PFSK-1 (cell line): ENCODE measurements at regions not wholly inside any gene's neighbourhood (a gene's known extent, or its start where the extent isn't known, plus 50 kb on each side); places are given as distances from the start of the nearest gene placed in this dataset.

Experiments used
- FOXP2 ChIP-seq: optimal IDR thresholded peaks from 2 replicates; pipeline ENCODE3; 2011; ENCODE audit warnings: borderline replicate concordance, control low read depth, inconsistent platforms; ENCODE audit not compliant: insufficient read depth; ENCODE audit errors: extremely low read length, extremely low read depth
- POLR2AphosphoS5 ChIP-seq: IDR thresholded peaks from 2 replicates; pipeline ENCODE4 v1.6.1; 2012; ENCODE audit warnings: low read depth, mild to moderate bottlenecking, control low read depth, low read length, moderate library complexity
- SIN3A ChIP-seq: IDR thresholded peaks from 2 replicates; pipeline ENCODE4 v1.6.1; 2012; ENCODE audit warnings: mild to moderate bottlenecking, low read length, moderate library complexity, borderline replicate concordance; ENCODE audit not compliant: insufficient read depth
- TAF1 ChIP-seq: IDR thresholded peaks from 2 replicates; pipeline ENCODE4 v1.6.1; 2012; ENCODE audit warnings: low read length, control low read depth, borderline replicate concordance; ENCODE audit not compliant: insufficient read depth
- TF ChIP-seq, protein P1 (sequence below), 2 experiments: IDR thresholded peaks; 2 replicates each; pipeline versions ENCODE4 v1.6.1 to v1.8.0; 2011 to 2012; ENCODE audit warnings: low read depth in 2 of 2, low read length in 2 of 2, control low read depth in 1 of 2, inconsistent platforms in 1 of 2, mild to moderate bottlenecking in 1 of 2, moderate library complexity in 1 of 2; ENCODE audit not compliant: insufficient read depth in 1 of 2

DNA sequence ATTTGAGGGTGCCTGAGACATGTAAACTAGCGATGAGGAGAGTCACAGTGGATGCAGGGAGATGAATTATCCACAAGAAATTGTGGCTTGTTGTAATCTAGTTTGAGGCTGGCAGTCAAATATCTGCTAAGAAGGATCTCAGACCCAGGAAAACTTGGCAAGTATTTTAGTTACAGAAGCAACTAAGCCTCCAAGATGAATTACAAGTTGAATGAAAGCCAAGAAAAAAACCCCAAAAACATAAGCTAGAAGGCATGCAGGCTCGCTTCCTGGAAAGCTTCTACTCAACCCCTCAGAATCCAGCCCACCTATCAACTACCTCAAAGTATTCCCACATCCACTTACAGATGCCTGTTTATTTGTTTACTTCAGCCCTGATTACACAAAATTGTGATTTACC lies 696.9 kb downstream of the MAT2B start:
- no peak for TF ChIP-seq FOXP2
- TF ChIP-seq SIN3A: no peak
- TF ChIP-seq, protein P1, sequence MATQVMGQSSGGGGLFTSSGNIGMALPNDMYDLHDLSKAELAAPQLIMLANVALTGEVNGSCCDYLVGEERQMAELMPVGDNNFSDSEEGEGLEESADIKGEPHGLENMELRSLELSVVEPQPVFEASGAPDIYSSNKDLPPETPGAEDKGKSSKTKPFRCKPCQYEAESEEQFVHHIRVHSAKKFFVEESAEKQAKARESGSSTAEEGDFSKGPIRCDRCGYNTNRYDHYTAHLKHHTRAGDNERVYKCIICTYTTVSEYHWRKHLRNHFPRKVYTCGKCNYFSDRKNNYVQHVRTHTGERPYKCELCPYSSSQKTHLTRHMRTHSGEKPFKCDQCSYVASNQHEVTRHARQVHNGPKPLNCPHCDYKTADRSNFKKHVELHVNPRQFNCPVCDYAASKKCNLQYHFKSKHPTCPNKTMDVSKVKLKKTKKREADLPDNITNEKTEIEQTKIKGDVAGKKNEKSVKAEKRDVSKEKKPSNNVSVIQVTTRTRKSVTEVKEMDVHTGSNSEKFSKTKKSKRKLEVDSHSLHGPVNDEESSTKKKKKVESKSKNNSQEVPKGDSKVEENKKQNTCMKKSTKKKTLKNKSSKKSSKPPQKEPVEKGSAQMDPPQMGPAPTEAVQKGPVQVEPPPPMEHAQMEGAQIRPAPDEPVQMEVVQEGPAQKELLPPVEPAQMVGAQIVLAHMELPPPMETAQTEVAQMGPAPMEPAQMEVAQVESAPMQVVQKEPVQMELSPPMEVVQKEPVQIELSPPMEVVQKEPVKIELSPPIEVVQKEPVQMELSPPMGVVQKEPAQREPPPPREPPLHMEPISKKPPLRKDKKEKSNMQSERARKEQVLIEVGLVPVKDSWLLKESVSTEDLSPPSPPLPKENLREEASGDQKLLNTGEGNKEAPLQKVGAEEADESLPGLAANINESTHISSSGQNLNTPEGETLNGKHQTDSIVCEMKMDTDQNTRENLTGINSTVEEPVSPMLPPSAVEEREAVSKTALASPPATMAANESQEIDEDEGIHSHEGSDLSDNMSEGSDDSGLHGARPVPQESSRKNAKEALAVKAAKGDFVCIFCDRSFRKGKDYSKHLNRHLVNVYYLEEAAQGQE (IDR thresholded peaks at IDR 0.05; ENCODE audit: insufficient read depth in 1 of 2, low read depth in 2 of 2, low read length in 2 of 2): no peak
- TF ChIP-seq POLR2AphosphoS5: no peak
- no peak for TF ChIP-seq TAF1

DNA sequence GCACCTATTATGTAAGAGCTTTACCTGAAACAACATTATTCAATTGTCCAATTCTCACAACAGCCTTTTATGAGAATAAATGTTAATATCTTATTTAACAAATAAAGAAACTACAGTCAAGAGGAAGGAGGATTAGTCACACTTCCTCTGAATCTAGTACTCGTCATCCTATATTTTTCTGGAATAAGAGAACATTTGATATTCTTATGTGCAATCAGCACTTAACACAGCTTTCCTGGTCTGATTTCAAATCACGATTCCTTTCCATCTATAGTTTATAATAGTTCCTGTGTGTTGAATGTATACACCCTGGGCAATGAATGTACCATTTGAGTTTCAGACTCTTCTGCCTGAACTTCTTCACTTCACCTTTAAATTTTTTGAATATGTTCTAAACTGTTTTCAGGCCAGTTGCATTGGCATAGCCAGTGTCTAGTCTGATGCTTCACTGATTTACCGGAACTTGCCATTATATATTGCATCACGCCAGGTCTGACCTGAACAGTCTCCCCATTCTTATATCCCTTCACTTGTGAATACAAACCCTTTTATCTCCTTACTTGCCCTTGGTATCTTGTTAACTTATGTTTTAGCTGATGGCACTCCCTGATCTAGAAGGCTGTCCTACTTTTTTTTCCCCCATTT lies 698.3 kb downstream of the MAT2B start:
- TF ChIP-seq FOXP2 (no peak), TAF1 (no peak), POLR2AphosphoS5 (no peak), SIN3A (no peak)
- TF ChIP-seq, protein P1 (IDR thresholded peaks at IDR 0.05; ENCODE audit: insufficient read depth in 1 of 2, low read depth in 2 of 2, low read length in 2 of 2): no peak

DNA sequence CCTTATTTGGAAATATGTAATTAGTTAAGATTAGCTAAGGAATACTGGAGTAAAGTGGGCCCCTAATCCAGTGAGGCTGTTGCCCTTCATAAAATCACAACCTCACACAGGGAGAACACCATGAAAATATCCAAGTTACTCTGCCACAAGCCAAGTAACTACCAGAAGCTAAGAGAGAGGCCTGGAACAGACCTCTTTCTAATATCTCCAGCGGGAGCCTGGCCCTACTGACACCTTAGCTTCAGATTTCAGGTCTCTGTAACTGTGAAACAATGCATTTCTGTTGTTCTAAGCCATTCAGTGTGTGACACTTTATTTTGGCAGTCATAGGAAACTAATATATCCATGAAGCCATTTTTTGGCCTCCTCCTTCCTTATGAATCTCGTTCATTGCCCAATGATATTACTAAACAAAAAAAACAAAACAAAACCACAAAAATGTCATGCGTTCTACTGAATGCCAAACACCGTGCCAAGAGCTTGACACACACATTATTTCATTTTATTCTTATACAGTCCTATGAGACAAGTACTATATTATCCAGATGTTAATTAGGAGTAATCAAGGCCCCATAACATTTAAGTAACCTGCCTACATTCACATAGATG lies 699.0 kb downstream of the MAT2B start:
- TF ChIP-seq POLR2AphosphoS5 (no peak), FOXP2 (no peak)

DNA sequence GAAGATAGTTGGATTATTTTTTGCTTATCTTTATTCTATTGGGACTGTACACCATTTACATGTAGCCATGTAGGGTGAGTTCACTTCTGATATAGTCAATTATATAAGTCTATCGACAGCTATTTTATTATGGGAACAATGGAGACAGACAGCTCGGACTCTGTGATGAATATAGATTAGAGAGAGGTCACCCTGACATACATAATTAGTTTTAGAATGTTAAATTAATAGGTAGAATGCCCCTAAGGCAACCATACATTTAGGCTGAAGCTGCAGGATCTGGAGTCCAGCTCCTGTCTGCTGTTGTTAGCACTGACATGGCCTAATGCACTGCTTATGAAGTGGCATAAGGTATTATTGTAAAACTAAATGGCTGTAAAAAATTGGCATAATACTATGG lies 700.8 kb downstream of the MAT2B start:
- no peak for TF ChIP-seq POLR2AphosphoS5
- TF ChIP-seq SIN3A: no peak
- TF ChIP-seq TAF1: no peak
- TF ChIP-seq, protein P1 (IDR thresholded peaks at IDR 0.05; ENCODE audit: insufficient read depth in 1 of 2, low read depth in 2 of 2, low read length in 2 of 2): no peak
- no peak for TF ChIP-seq FOXP2

DNA sequence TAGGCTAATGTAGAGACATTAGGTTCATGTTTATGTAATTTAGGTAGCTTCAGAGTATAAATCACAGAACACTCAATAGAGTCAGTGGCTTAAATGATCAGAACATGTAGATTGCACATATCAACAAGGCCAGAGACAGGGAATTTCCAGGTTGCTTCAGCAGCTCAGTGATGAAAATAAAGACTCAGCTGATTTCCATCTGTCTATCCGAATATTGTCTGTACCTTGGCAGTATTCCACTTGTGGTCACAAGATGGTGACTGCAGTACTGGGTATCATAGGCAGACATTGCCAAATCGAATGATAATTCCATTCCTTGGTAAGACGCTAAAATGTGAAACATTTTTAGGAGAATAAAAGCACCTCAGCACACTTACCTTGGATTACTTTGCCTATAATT lies 702.2 kb downstream of the MAT2B start:
- TF ChIP-seq TAF1 (no peak), SIN3A (no peak), FOXP2 (no peak), POLR2AphosphoS5 (no peak)
- TF ChIP-seq, protein P1 (IDR thresholded peaks at IDR 0.05; ENCODE audit: insufficient read depth in 1 of 2, low read depth in 2 of 2, low read length in 2 of 2): no peak
